CD8-positive, alpha-beta memory T cell (primary cell): ENCODE measurements at regions not wholly inside any gene's neighbourhood (a gene's known extent, or its start where the extent isn't known, plus 50 kb on each side); places are given as distances from the start of the nearest gene placed in this dataset.
"Not testable (repeated sequence)": the region's sequence is repeated elsewhere in the genome, so short reads cannot be mapped to it uniquely, and the experiment has no call there.

Experiments used
- CTCF ChIA-PET: fragments of 350-600 bp; sonication (Branson Sonifier 250); formaldehyde crosslinking; loops from one replicate; lab custom pipeline; 2021; ENCODE audit warnings: antibody characterized with exemption; lab: Charles Lee
- POLR2A ChIA-PET: fragments of 350-600 bp; sonication (Branson Sonifier 250); formaldehyde crosslinking; loops from one replicate; lab custom pipeline; 2021; ENCODE audit warnings: antibody characterized with exemption; lab: Charles Lee
- DNase-seq, 5 donors: peaks; one replicate each; pipeline versions ENCODE4 v3.0.0 to v3.0.0-alpha.2; 2020 to 2022; ENCODE audit warnings: mixed read lengths in 1 of 5
- H3K27ac ChIP-seq: one replicate; pipeline ENCODE4 v1.7.0; 2013; ENCODE audit warnings: low read depth, mild to moderate bottlenecking, low read length, moderate library complexity
- H3K27me3 ChIP-seq: 2 replicates; pipeline ENCODE4 v1.7.0; 2013; ENCODE audit warnings: low read length, mild to moderate bottlenecking; ENCODE audit not compliant: insufficient read depth, poor library complexity, severe bottlenecking
- H3K36me3 ChIP-seq: 2 replicates; pipeline ENCODE4 v1.7.0; 2013; ENCODE audit warnings: mild to moderate bottlenecking, low read length, moderate library complexity; ENCODE audit not compliant: insufficient read depth
- H3K4me1 ChIP-seq: 2 replicates; pipeline ENCODE4 v1.7.0; 2013; ENCODE audit warnings: mild to moderate bottlenecking, low read length, moderate library complexity; ENCODE audit not compliant: insufficient read depth
- H3K4me3 ChIP-seq: 2 replicates; pipeline ENCODE4 v1.7.0; 2013; ENCODE audit warnings: mild to moderate bottlenecking, low read length
- H3K9me3 ChIP-seq: 2 replicates; pipeline ENCODE4 v1.7.0; 2013; ENCODE audit warnings: mild to moderate bottlenecking, low read length
- H3K27ac Mint-ChIP-seq, 8 donors: one replicate each; pipeline ENCODE4 v1.8.0; 2020 to 2021; ENCODE audit warnings: mixed read lengths in 8 of 8, mild to moderate bottlenecking in 6 of 8, inconsistent platforms in 3 of 8, moderate library complexity in 3 of 8
- H3K27me3 Mint-ChIP-seq, 2 donors: one replicate each; pipeline ENCODE4 v1.8.0; 2020 to 2021; ENCODE audit warnings: mixed read lengths in 2 of 2, mild to moderate bottlenecking in 1 of 2, moderate library complexity in 1 of 2
- H3K36me3 Mint-ChIP-seq, 3 donors: one replicate each; pipeline ENCODE4 v1.8.0; 2020 to 2021; ENCODE audit warnings: mixed read lengths in 3 of 3, inconsistent platforms in 1 of 3, mild to moderate bottlenecking in 1 of 3
- H3K4me1 Mint-ChIP-seq, 3 donors: one replicate each; pipeline ENCODE4 v1.8.0; 2020 to 2021; ENCODE audit warnings: mixed read lengths in 3 of 3, inconsistent platforms in 1 of 3, mild to moderate bottlenecking in 1 of 3
- H3K4me3 Mint-ChIP-seq, 7 donors: one replicate each; pipeline ENCODE4 v1.8.0; 2020 to 2021; ENCODE audit warnings: mixed read lengths in 7 of 7, mild to moderate bottlenecking in 6 of 7, moderate library complexity in 4 of 7, inconsistent platforms in 2 of 7
- H3K9me3 Mint-ChIP-seq, 5 donors: one replicate each; pipeline ENCODE4 v1.8.0; 2020 to 2022; ENCODE audit warnings: mixed read lengths in 5 of 5, mild to moderate bottlenecking in 3 of 5, moderate library complexity in 2 of 5, inconsistent platforms in 1 of 5

DNA sequence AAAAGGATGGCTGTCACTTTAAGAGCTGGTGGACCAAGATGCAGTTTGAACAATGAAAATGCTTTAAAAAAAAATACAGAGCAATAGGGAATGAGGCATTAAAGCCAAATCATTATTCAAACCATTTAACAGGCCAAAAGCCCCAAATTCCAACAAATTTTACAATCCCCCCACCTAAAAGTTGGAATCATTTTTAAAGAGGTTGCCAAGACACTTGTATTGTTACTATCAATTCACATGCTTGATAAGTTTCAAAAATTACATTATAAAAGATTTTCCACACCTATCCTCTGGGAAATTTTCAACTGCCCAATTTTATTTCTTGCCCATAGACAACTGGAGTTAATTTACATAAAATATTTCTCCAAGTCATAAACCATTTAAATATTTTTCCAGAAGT is 192.3 kb upstream of the ARHGEF26 start:
- H3K4me3 ChIP-seq, result no peak overlapping the region
- H3K27ac ChIP-seq, result no peak overlapping the region
- CTCF ChIA-PET, result no interaction called here
- Mint-ChIP-seq H3K27me3 (peaks cover under 1 to 11% of the 10 kb centered on the region in 2 donors), H3K9me3 (no peaks in the 10 kb centered on the region), H3K27ac (no peak overlapping the region), H3K4me3 (no peak overlapping the region), H3K36me3 (no peaks in the 10 kb centered on the region), H3K4me1 (no peaks in the 10 kb centered on the region)
- POLR2A ChIA-PET, result no interaction called here
- H3K4me1 ChIP-seq, result no peaks in the 10 kb centered on the region
- no peaks in the 10 kb centered on the region for H3K27me3 ChIP-seq
- H3K36me3 ChIP-seq, result no peaks in the 10 kb centered on the region
- DNase-seq, result no peak
- H3K9me3 ChIP-seq, result no peaks in the 10 kb centered on the region

DNA sequence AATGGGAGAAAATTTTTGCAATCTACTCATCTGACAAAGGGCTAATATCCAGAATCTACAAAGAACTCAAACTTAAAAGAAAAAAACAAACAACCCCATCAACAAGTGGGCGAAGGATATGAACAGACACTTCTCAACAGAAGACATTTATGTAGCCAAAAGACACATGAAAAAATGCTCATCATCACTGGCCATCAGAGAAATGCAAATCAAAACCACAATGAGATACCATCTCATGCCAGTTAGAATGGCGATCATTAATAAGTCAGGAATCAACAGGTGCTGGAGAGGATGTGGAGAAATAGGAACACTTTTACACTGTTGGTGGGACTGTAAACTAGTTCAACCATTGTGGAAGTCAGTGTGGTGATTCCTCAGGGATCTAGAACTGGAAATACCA is 187.7 kb upstream of the ARHGEF26 start:
- H3K27me3 ChIP-seq, H3K4me1 ChIP-seq, H3K4me1 Mint-ChIP-seq, H3K36me3 Mint-ChIP-seq, H3K9me3 ChIP-seq, H3K27ac Mint-ChIP-seq, H3K4me3 ChIP-seq, H3K4me3 Mint-ChIP-seq, DNase-seq, H3K36me3 ChIP-seq, CTCF ChIA-PET, POLR2A ChIA-PET, H3K9me3 Mint-ChIP-seq, H3K27ac ChIP-seq: not testable (repeated sequence)
- peaks cover 2 to 11% of the 10 kb centered on the region in 2 donors for H3K27me3 Mint-ChIP-seq

DNA sequence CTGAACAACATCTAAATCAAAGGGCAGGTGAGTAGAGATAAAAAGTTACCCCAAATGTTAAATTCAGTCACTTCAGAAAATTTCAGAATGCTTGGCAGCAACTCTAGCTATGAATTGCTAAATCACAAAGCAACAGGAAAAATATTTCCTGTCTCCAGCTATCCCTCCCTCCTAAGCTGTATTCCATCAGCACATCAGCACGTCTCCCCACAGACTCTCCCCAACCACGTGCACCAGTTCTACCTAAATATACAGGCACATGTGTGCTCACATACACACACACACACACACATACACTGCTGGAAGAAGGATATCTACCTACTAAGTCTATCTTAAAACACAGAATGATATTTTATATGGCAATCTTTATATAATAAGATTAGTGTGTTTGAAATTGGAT is 177.1 kb upstream of the ARHGEF26 start:
- no peak overlapping the region for H3K27ac ChIP-seq
- H3K27me3 ChIP-seq, result no peaks in the 10 kb centered on the region
- H3K4me1 ChIP-seq, result no peaks in the 10 kb centered on the region
- DNase-seq, result no peak
- Mint-ChIP-seq H3K4me3 (no peak overlapping the region), H3K27ac (no peak overlapping the region), H3K9me3 (peaks cover 0 to 6% (median 0%) of the 10 kb centered on the region in 5 donors), H3K36me3 (no peaks in the 10 kb centered on the region), H3K4me1 (no peaks in the 10 kb centered on the region), H3K27me3 (peaks cover 0 to 7% of the 10 kb centered on the region in 2 donors)
- CTCF ChIA-PET, result no interaction called here
- H3K9me3 ChIP-seq, result no peaks in the 10 kb centered on the region
- H3K4me3 ChIP-seq, result no peak overlapping the region
- POLR2A ChIA-PET, result no interaction called here
- no peaks in the 10 kb centered on the region for H3K36me3 ChIP-seq

DNA sequence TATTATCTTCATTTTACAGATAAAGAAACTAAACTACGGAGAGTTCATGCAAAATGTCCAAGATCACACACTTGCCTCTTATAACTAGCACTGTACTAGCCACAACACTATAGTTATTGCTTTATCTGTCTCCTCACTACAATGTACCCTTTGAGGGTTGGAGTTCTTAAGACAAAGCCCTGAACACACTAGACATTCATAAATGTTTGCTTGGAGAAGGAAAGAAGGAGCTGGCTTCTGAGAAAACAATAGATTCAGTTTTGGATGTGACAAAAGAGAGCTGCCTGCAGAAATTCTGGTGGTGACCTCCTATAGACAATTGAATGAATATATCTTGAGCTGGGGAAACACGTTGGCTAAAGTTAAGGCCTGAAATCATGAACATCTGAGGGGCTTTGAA is 169.9 kb upstream of the ARHGEF26 start:
- no peak overlapping the region for H3K4me3 Mint-ChIP-seq
- H3K9me3 Mint-ChIP-seq, result peaks cover 0 to 4% (median 0%) of the 10 kb centered on the region in 5 donors
- no peak for DNase-seq
- H3K27ac ChIP-seq, result no peak overlapping the region
- H3K27ac Mint-ChIP-seq, result no peak overlapping the region
- H3K27me3 Mint-ChIP-seq, result peaks cover 0 to 10% of the 10 kb centered on the region in 2 donors
- H3K9me3 ChIP-seq, result no peaks in the 10 kb centered on the region
- H3K4me1 Mint-ChIP-seq, result no peaks in the 10 kb centered on the region
- no peaks in the 10 kb centered on the region for H3K36me3 Mint-ChIP-seq
- no peaks in the 10 kb centered on the region for H3K4me1 ChIP-seq
- ChIA-PET CTCF (no interaction called here), POLR2A (no interaction called here)
- H3K4me3 ChIP-seq, result no peak overlapping the region
- no peaks in the 10 kb centered on the region for H3K27me3 ChIP-seq
- no peaks in the 10 kb centered on the region for H3K36me3 ChIP-seq

DNA sequence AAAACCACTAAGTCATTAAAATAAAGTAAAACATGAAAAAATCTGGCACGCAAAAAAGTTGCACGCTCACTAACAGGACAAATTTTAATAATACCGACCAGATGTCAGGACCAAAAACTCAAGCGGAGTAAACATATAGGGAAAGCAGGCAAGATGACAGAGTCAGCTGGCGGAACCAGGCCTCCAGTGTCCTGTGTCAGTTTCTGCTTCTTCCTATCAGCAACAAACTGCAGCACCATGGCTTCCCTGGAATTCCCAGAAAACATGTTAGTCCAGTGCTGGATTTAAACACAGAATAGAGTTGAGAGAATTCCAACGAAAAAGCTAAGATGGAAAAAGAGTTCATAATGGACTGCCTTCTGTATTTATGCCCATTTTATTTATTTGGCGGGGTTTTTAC is 169.1 kb upstream of the ARHGEF26 start:
- no peaks in the 10 kb centered on the region for H3K9me3 ChIP-seq
- H3K27ac Mint-ChIP-seq, result no peak overlapping the region
- H3K27me3 Mint-ChIP-seq, result peaks cover 0 to 10% of the 10 kb centered on the region in 2 donors
- ChIA-PET POLR2A (no interaction called here), CTCF (no interaction called here)
- no peaks in the 10 kb centered on the region for H3K36me3 ChIP-seq
- H3K9me3 Mint-ChIP-seq, result no peaks in the 10 kb centered on the region
- no peaks in the 10 kb centered on the region for H3K36me3 Mint-ChIP-seq
- H3K4me1 ChIP-seq, result no peaks in the 10 kb centered on the region
- no peak overlapping the region for H3K4me3 Mint-ChIP-seq
- no peaks in the 10 kb centered on the region for H3K4me1 Mint-ChIP-seq
- DNase-seq, result no peak
- no peaks in the 10 kb centered on the region for H3K27me3 ChIP-seq
- no peak overlapping the region for H3K4me3 ChIP-seq
- no peak overlapping the region for H3K27ac ChIP-seq

DNA sequence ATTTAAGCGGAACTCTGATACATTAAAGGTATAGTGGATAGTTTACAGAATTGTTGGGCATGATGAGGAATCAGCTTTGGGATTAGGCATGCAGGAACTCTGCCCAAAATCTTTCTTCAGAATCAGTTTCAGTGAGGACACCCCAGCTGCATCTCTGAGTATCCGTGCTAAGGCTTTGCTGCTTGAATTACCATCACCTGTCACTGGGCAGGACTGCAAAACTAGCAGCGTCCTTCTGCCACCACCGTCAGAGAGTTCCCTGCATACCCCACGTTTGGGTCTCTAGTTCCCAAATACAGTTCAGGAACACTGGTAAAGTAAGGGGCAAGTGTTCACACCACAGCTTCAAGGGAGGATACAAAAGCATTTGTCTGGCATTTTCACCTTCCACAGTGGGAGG is 164.6 kb upstream of the ARHGEF26 start:
- ChIA-PET POLR2A (no interaction called here), CTCF (no interaction called here)
- H3K9me3 ChIP-seq, result no peaks in the 10 kb centered on the region
- H3K36me3 Mint-ChIP-seq, result no peaks in the 10 kb centered on the region
- no peak overlapping the region for H3K4me3 Mint-ChIP-seq
- no peak overlapping the region for H3K27ac ChIP-seq
- no peaks in the 10 kb centered on the region for H3K4me1 Mint-ChIP-seq
- H3K9me3 Mint-ChIP-seq, result no peaks in the 10 kb centered on the region
- H3K27me3 ChIP-seq, result no peaks in the 10 kb centered on the region
- peaks cover 0 to 4% of the 10 kb centered on the region in 2 donors for H3K27me3 Mint-ChIP-seq
- no peak overlapping the region for H3K27ac Mint-ChIP-seq
- DNase-seq, result no peak
- H3K4me3 ChIP-seq, result no peak overlapping the region
- H3K4me1 ChIP-seq, result no peaks in the 10 kb centered on the region
- no peaks in the 10 kb centered on the region for H3K36me3 ChIP-seq

DNA sequence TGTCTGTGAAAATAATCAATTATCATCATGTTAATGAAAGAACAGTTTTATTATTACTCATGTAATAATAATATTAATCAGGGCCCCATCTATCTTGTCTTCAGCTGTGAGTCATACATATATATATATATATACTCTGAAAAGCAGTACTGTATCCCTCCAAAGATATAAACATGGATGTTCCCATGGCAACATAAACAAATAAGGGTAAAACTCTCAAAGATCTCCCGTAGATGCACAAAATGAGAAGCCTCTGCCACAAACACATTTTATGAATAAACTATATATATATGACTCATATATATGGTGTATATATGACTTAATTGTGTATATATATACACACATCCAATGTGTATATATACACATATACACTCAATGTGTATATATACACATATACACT is 163.8 kb upstream of the ARHGEF26 start:
- Mint-ChIP-seq H3K27me3 (peaks cover 0 to 4% of the 10 kb centered on the region in 2 donors), H3K27ac (no peak overlapping the region), H3K4me1 (no peaks in the 10 kb centered on the region), H3K36me3 (no peaks in the 10 kb centered on the region), H3K4me3 (no peak overlapping the region), H3K9me3 (no peaks in the 10 kb centered on the region)
- H3K27me3 ChIP-seq, result no peaks in the 10 kb centered on the region
- H3K36me3 ChIP-seq, result no peaks in the 10 kb centered on the region
- no peak overlapping the region for H3K27ac ChIP-seq
- no peaks in the 10 kb centered on the region for H3K4me1 ChIP-seq
- H3K4me3 ChIP-seq, result no peak overlapping the region
- ChIA-PET POLR2A (no interaction called here), CTCF (no interaction called here)
- no peaks in the 10 kb centered on the region for H3K9me3 ChIP-seq
- DNase-seq, result no peak

DNA sequence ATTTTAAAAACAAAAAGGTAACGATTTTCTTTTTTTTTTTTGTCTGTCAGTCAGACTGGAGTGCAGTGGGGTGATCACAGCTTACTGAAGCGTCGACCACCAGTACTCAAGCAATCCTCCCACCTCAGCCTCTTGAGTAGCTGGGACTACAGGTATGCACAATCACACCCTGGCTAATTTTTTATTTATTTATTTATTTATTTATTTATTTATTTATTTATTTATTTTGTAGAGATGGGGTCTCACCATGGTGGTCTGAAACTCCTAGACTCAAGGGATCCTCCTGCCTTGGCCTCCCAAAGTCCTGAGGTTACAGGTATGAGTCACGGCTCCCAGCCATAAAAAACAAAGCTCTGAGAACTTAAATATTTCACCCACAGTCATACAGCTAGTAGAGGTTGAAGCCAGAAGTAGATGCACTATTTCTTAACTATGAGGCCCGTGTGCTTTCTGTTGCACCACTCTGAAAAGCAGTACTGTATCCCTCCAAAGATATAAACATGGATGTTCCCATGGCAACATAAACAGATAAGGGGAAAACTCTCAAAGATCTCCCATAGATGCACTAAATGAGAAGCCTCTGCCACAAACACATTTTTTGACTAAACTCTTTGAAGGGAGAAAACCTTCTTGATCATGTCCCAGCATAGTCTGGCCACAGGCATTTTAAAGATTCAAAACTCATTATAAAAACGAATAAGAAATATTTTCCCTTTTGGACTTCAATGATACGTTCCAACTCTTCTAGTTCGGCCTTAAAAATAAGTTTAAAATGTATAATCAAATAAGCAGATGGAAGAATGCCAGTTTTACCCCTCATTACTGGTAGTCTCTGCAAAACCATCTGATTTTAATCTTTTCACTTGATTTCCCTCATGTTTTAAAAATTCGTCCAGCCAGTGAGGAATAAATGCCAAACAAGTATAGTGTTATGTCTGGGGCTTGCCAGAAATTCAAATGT is 162.3 kb upstream of the ARHGEF26 start:
- no peak overlapping the region for H3K27ac Mint-ChIP-seq
- no peaks in the 10 kb centered on the region for H3K9me3 ChIP-seq
- CTCF ChIA-PET, result no interaction called here
- H3K27me3 ChIP-seq, result no peaks in the 10 kb centered on the region
- H3K4me3 Mint-ChIP-seq, result no peak overlapping the region
- no peak for DNase-seq
- H3K4me1 ChIP-seq, result no peaks in the 10 kb centered on the region
- POLR2A ChIA-PET, result no interaction called here
- H3K4me1 Mint-ChIP-seq, result no peaks in the 10 kb centered on the region
- H3K36me3 ChIP-seq, result no peaks in the 10 kb centered on the region
- no peak overlapping the region for H3K4me3 ChIP-seq
- peaks cover 0 to 4% of the 10 kb centered on the region in 2 donors for H3K27me3 Mint-ChIP-seq
- no peaks in the 10 kb centered on the region for H3K36me3 Mint-ChIP-seq
- H3K9me3 Mint-ChIP-seq, result no peaks in the 10 kb centered on the region
- H3K27ac ChIP-seq, result no peak overlapping the region
